ENCODE measurements at regions not wholly inside any gene's neighbourhood (a gene's known extent, or its start where the extent isn't known, plus 50 kb on each side); places are given as distances from the start of the nearest gene placed in this dataset. TPM values are rescaled to one million over a fixed set of nuclear protein-coding genes. Genes with fewer than 3 reads are reported as not detected.

DNA sequence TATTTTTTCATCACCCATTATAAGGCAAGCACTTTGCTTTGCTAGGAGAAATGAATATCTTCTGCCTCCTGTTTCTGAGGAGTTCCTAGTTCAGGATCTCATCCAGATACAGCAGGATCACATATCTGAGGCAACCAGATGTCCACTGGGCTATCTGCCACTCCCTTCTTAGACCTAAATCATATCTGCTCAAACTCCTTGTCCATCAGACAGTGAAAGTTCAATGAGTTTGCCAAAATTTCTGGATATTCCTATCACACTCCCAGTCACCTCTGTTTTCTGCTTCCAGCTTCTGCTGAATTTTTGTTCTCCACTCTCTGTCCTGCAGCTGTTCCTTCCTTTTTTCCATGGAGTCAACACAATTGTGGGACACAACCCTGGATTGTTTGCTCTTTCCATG lies 54.2 kb upstream of the BASP1 start (continued):
- no peak for TF ChIP-seq DMBX1 (CRISPR knock-in tag; IDR thresholded peaks at IDR 0.05; ENCODE audit: borderline replicate concordance)

DNA sequence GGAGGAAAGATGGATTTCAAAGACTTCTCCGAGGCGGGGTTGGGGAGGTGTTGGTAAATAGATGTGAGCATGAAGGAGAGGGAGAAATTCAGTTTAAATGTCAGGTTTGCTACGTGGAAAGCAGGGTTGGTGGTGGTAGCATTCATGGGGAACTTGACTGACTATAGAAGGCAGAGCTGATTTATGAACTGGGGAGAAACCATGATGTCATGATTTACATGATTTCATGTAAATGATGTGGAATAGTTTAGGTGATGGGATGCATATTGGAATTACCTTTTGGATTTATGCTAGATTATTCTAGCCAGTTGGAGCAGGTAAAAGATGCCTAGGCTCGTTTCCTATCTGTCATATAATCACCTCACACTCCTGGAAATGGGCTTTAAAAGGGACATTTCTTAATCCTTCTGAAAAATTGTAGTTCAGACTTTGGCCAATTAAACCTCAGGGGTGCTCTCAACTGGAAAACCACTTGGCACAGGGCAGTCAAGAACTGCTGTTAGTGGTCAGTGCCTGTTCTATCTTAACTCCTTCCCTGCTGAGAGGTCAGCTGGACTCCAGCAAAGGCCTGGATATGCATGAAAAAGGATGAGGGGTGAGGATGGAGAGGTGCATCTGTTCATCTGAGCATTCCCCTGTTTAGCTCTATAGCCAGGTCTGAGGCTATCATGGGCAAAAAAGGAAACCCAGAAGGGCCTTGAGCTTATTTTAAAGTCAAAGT lies 50.1 kb upstream of the BASP1 start:
- in situ Hi-C loops (cut with MboI) = no loop called here
- Histone ChIP-seq H3K9ac (ENCODE audit: insufficient read depth in 1 of 2, low read depth in 2 of 2, low read length in 2 of 2) (no peak overlapping the region), H3K9me1 (ENCODE audit: control insufficient read depth, insufficient read depth, low read length) (no peaks in the 10 kb centered on the region), H3K9me3 (replicated peaks; ENCODE audit: control insufficient read depth, insufficient read depth, low read depth, low read length) (no peaks in the 10 kb centered on the region), H2AFZ (ENCODE audit: low read depth, low read length) (no peak overlapping the region), H3K79me2 (ENCODE audit: control insufficient read depth, insufficient read depth, low read length) (no peaks in the 10 kb centered on the region), H3K36me3 (ENCODE audit: control insufficient read depth, insufficient read depth, low read length) (no peaks in the 10 kb centered on the region), H3K27ac (ENCODE audit: extremely low read depth, low read depth, low read length) (no peak overlapping the region), H3K4me2 (ENCODE audit: insufficient read depth, low read length) (no peak overlapping the region), H3K4me3 (no peak overlapping the region), H4K20me1 (replicated peaks; ENCODE audit: control insufficient read depth, insufficient read depth, low read length) (no peaks in the 10 kb centered on the region), H3K4me1 (replicated peaks in 1 of 2; ENCODE audit: control insufficient read depth in 2 of 2, insufficient read depth in 2 of 2, low read length in 2 of 2) (no peaks in the 10 kb centered on the region; a peak in 1 of 5 replicates), H3K27me3 (ENCODE audit: control insufficient read depth in 2 of 2, insufficient read depth in 2 of 2, low read length in 2 of 2) (0 out of 5 replicates have a peak, but pooled peaks cover 0 to 2% of the 10 kb centered on the region in 2 experiments)
- BruUV-seq (replicated peaks) = no TSS peak
- POLR2A ChIA-PET = interaction anchor here (0.7 kb wide), 1 partner anchor 14 kb away, joined by 3 read pairs; no protein-coding TSS in a partner anchor
- CTCF ChIA-PET (ENCODE audit: low intra/inter-chr PET ratio) = no interaction called here
- TF ChIP-seq ZNF780A (CRISPR knock-in tag; IDR thresholded peaks at IDR 0.05) (no peak), RBM14 (IDR thresholded peaks at IDR 0.05; ENCODE audit: borderline replicate concordance, insufficient read depth, low read depth, low read length) (no peak)
- TF ChIP-seq, protein P1, sequence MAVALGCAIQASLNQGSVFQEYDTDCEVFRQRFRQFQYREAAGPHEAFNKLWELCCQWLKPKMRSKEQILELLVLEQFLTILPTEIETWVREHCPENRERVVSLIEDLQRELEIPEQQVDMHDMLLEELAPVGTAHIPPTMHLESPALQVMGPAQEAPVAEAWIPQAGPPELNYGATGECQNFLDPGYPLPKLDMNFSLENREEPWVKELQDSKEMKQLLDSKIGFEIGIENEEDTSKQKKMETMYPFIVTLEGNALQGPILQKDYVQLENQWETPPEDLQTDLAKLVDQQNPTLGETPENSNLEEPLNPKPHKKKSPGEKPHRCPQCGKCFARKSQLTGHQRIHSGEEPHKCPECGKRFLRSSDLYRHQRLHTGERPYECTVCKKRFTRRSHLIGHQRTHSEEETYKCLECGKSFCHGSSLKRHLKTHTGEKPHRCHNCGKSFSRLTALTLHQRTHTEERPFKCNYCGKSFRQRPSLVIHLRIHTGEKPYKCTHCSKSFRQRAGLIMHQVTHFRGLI (CRISPR knock-in tag; IDR thresholded peaks at IDR 0.05) = no peak
- intact Hi-C loops (cut with micrococcal nuclease) = no loop called here
- no peak for FAIRE-seq
- WGBS (ENCODE audit: insufficient coverage, low coverage, missing lambda C conversion rate) = 0% methylated on average over 4 of the region's 4 CpGs
- ATAC-seq = no peak
- no peak for DNase-seq (ENCODE audit: extremely low read depth in 1 of 4, low spot score in 3 of 4)

Small RNA genes lying in the stretch of these regions (small RNA-seq; reads per million reads assigned to genes)
- gene RF00019 = not detected
- gene RNA5SP180 = not detected
